NCI-H1417 (cell line): ENCODE measurements at regions not wholly inside any gene's neighbourhood (a gene's known extent, or its start where the extent isn't known, plus 50 kb on each side); places are given as distances from the start of the nearest gene placed in this dataset.
A peak's percentile ranks its signal among the peaks of the same experiment; 100 is the strongest.

Experiments
- DNase-seq, 3 experiments: peaks; one replicate each; lab custom pipeline; 2025; lab: John Stamatoyannopoulos, UW

- DNase-seq, result no peak
These were observed 108.0 kb upstream of the USP38 start for GRCh38 chr4:143076723-143077122.

GRCh38 chr4:143082701-143083100, 102.0 kb upstream of the USP38 start:
- DNase-seq, result no peak

DNA sequence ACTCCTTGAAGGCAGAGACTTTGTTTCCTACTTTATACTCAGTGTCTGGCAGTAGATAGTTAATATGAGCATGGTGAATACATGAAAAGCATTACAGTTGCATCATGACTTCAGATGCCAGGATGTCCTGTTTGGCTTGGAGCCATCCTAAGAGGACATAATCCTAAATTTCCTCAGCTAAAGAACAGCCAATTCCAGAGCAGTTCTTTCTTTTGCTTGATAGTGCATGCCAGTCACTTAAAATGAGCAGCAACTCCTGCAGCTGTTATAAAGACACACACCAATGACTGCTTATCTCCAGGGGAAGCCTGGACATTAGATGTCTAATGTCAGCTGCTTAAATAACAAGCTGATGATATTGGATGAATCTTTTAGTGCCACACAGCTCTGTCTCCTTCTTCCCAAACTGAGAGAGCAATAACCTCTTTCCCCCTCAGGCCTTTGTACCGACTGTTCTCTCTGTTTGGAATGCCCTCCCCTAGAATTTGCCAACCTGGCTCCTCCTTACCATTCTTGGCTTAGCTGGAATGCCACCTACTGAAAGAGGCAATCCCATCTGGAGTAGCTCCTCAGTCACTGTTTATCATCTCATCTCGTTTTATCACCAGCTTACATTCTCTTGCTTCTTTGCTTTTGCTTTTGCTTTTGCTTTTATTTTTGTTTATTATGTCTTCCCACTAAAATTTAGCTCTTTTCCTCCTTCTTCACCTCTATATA, 100.8 kb upstream of the USP38 start:
- no peak for DNase-seq

- DNase-seq, result no peak
These were observed 100.2 kb upstream of the USP38 start for GRCh38 chr4:143084566-143084965.

DNA sequence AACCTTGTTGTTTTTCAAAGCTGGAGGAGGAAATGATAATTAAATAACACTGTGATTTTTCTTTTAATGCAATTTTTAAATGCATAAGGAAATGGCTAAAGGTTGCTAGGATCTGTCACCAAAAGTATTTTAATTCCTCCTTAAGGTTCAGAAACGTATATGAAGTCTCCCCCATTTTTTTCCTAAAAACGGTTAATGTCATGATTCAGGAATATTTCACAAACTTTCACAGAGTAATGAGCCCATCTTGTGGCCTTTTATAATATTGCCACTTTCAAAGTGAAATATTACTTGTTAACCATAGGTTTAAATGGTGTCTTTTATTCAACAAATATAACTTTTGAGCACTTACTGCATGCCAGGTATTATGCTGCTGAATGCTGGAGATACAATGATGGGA, 99.5 kb upstream of the USP38 start:
- peak in 1 of 3 experiments; percentile 23 for DNase-seq

GRCh38 chr4:143085659-143086058, 99.1 kb upstream of the USP38 start:
- no peak for DNase-seq

DNA sequence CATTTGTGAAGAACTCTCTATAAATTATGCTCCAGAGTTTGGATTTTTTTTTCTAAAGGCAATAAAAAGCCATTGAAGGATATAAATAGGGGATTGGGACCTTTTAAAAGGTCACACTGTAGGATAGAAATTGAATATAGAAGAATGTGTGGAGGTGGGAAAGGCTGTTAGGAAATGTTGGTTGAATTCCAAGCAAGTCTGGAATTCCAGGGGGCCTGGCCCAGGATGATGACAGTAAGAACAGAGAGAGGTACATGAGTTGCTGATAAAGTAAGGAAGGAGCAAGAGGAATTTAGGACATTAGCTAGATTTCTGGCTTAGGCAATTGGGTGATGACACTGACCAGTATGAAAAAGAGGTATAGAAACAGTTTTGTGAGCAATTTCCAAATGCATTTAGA, 95.4 kb upstream of the USP38 start:
- no peak for DNase-seq

GRCh38 chr4:143089847-143090246, 94.9 kb upstream of the USP38 start:
- no peak for DNase-seq

- no peak for DNase-seq
These were observed 92.9 kb upstream of the USP38 start for GRCh38 chr4:143091862-143092261.

- DNase-seq, result no peak
These were observed 89.3 kb upstream of the USP38 start for GRCh38 chr4:143095447-143095846.

DNA sequence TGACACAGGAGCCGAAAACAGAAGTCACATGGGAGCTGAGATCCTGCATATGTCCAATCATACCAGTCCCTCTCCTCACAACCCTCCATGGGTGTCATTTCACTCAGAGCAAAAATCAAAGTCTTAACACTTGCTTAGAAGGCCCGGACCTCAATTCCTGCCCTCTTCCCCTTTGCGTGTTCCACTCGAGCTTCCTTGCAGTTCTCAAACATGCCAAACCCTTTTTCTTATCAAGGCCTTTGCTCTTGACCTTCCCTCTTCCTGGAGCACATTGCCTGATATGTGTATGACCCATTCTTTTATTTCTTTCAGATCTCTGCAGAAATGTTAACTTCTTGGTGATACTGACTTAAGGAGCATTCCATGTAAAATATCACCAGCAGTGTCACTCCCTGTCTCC, 87.0 kb upstream of the USP38 start:
- DNase-seq, result no peak

DNA sequence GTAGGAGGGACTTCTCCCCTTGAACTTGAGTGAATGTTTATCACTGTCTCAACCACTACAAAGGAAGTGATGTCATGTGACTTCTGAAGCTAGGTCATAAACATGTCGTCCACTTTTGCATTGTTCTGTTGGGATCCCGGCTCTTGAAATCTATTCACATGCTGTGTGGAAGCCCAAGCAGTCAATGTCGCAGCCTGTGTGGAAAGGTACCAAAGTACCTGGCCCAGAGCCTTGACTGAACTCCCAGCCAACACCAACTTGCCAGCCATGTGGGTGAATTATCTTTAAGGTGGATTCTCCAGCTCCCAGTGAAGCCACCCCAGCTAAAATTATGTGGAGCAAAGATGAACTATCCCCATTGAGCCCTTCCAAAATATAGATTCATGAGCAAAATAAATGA, 85.0 kb upstream of the USP38 start:
- no peak for DNase-seq

- DNase-seq, result no peak
These were observed 75.3 kb upstream of the USP38 start for GRCh38 chr4:143109376-143109775.

GRCh38 chr4:143118663-143119062, 66.1 kb upstream of the USP38 start:
- DNase-seq, result no peak

- DNase-seq, result no peak
These were observed 57.1 kb upstream of the USP38 start for GRCh38 chr4:143127621-143128020.

DNA sequence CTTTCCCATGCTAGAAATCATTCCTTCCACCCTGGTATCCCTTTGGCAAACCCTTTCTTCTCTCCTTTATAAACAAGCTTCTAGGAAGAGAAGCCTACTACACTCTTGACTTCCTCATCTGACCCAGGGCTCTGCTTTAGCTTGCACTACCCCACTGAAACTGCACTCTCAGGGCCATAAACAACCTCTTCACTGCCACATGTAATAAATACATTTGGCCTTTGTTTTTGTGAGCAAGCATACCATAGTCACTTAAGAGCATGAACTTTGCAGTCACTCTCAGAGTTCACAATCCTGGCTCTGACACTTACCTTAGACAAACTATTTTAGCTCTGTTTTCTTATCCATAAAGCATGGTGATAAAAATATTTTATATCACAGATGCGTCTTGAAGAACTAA, 50.7 kb upstream of the USP38 start:
- DNase-seq, result no peak
